GM18519 (cell line): ENCODE measurements at regions not wholly inside any gene's neighbourhood (a gene's known extent, or its start where the extent isn't known, plus 50 kb on each side); places are given as distances from the start of the nearest gene placed in this dataset.

ENCODE experiments used
- ATAC-seq: cut with Tn5 transposase; IDR thresholded peaks from one replicate; pipeline ENCODE4 v1.9.1; 2021; ENCODE audit warnings: mild to moderate bottlenecking, moderate library complexity; ENCODE audit not compliant: unreplicated experiment, low FRiP score

DNA sequence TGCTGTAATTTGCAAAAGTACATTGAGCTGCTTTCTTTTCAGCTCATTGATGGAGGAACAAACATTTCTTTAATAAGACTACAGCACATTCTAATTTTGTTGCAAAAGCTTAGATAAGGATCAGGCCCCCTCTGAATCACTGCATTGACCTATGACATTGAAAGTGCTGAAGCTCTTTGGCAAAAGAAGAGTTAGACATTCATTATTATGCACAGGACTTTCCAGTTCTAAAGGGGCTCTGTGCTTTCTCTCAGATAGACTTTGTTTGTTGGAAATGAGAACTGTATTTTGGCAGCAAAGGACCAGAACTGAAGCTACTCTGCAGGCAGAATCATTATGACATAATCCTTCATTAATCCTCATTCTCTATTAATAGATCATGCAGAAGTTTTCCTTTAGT, 252.9 kb upstream of the SOX2 start:
- ATAC-seq: no peak

DNA sequence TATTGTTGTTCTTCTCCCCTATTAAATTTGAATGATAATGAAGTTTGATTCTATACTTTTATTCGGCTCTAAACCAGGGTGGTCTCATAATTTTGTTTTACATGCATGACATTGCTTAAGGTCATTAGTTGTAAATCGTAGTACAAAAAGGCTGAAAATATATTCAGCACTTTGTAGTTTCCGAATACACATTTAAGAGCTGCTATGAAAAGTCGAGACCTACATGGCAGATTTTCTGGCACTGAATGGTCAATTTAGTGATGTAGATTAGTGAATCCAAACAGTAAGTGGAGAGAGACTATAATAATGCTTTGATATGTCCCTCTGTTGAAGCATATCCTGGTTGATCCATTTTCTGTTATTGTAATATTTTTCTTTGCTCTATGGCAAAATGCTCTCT, 254.0 kb upstream of the SOX2 start:
- ATAC-seq: no peak

DNA sequence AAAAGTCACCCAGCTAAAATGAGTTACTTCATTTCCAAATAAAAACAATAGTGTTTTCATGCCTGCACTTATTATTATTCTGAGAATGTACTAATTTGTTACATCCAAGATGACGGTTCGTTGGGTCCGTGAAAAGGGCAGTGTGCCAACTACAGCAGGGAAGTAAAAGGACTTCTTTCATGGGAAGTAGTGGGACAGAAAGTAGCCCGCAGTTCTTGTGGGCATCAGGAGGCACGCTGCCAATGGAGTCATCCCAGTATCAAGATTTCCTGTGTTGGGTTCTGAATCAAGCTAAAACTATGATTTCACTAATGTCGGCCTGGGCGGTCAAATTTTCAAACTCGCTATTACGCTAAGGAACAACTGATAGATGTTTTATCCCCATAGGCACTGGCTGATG, 254.5 kb upstream of the SOX2 start:
- ATAC-seq: no peak

DNA sequence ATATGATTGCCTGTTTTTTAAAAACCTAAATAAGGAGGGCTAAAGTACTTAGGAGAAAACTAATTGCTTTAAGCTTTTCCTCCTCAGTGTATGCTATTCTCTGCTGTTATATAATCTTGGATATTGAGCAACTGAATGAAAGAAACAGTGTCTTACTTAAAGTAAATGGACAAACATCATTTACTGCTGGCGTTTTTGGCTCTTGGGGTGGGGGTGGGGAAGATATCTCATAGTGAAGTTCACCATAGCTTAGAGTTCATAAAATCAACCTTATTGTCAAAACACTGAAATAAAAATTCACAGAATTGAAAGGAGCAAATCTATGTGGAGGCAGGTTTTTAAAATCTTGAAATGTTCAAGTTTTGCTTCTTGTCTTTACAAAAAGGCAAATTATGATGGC, 256.4 kb upstream of the SOX2 start:
- no peak for ATAC-seq

DNA sequence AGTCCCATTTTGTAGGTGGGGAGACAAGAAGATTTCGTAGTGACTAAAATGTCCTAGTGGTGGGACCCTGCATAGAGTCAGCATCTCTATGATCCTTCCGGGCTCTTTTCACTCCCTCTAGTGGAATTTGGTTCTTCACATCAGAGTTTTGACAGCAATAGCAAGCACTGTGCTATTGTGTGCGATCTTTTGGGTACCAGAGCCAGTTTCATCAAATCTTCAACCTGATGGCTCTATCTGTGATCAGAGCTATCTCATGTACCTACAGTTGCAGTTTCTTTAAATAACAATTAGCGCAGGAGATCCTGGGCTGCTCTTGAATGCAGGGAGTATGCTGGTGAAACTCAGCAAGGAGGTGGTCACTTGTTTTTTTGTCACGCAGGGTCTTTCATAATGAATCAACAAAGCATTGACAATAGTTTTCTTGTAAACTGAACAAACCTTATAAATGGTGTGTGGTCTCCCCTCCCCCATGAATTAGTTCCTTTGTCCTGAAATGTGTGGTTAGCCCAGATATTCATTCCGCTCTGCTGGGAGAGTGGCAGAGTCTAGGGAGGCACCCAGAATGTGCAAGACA, 257.2 kb upstream of the SOX2 start:
- no peak for ATAC-seq

DNA sequence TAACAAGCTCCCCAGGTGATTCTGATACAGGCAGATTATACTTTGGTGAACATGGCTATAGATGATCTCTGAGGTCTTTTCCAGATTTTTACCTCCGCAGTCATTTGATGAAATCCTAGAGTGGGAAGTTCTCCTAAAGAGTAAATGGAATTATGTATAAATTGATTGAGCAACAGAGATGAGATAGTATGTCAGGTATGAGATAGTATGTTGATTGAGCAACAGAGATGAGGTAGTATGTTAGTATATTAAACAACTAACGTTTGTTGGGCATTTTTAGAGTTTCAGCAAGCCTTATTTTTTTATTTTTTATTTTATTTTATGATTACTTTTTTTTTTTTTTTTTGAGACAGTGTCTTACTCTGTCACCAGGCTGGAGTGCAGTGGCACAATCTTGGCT, 265.0 kb upstream of the SOX2 start:
- ATAC-seq: no peak

DNA sequence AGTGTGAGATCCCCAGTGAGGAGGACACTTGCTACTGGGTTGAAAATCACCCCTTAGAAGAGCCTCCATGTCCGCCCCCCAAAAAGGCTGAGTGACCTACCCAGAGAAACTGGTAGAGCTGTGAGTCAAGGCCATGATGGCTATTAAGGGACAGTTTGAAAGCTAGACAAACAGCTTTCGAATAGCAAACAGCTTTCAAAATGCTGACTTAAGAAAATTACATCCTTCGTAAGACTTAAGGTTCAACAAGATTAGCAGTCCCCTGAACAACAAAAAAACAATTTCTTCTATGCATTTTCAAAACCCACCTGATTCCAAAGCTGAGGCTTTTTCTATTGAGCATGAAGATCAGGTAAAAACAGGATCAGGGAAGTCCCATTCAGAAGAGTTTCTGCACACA, 269.7 kb upstream of the SOX2 start:
- no peak for ATAC-seq

DNA sequence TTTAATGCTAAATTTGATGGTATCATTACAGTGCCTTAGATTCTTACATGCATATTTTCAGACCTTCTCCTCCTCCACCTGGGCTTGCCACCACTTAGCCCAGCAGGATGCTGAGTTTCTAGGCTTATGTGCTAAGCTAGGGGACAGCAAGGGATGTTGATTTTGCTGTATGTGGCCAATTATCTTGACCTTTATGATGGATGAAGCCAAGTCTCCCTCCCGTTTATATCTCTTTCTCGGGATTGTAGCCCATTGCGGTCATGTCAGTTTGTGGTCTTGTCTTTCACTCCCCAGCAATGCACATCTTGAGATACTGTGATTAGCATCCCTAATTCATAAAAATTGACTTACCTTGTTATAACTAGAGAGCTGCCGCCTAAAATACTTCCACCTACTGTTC, 278.7 kb upstream of the SOX2 start:
- ATAC-seq: no peak

DNA sequence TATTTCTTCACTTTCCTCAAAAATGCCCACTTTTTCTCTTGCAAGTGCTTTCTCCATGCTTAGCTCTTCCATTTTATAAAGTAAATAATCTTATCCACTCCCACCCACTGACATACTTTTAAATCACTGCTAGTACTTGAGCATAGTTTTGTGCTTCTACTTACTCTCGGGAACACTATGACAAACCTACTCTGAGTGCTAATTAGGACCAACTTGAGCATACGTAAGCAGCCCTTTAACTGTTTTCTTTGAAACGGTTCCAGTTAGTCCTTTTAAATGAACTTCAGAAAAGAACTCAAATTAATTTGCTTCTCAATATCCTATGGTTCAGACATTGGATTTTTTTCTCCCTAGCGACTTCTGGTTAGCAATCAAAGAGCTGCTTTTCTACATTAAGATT, 280.0 kb upstream of the SOX2 start:
- ATAC-seq: no peak

DNA sequence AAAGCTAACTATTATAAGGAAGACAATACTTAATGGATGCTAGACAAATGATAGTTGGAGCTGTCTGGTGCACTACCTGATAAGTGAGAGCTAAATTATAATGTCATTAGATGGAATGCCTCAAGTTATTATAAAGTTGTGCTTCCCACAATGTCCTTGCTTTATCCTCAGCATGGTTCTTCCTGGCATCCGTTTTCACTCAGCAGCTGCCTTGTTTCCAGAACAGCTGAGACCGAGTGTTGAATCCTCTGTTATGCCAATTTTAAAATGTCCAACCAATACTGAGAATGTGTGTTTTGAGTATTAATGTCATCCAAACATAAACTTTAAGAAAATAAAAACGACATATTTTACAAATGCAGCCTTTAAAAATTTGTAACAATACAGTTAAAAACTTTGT, 286.7 kb upstream of the SOX2 start:
- ATAC-seq: no peak

DNA sequence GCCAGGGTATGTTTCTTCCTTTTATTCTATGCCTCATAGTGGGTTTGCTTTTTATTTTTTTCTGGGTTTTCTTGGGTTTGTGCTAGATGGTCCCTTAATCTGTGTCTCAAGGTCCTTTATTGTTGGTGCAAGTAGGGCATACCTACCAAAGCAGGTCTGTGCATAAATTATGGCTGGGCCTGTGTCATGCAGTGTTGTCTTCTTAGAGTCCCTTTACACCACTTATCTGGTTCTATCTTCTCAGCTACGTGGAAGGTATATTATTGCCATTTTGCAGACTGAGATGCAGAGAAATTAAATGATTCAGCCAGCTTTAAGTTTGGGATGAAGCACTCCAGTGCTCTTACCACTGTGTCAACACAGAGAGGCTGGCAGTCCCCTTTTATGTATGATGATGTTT, 293.5 kb upstream of the SOX2 start:
- ATAC-seq: no peak

DNA sequence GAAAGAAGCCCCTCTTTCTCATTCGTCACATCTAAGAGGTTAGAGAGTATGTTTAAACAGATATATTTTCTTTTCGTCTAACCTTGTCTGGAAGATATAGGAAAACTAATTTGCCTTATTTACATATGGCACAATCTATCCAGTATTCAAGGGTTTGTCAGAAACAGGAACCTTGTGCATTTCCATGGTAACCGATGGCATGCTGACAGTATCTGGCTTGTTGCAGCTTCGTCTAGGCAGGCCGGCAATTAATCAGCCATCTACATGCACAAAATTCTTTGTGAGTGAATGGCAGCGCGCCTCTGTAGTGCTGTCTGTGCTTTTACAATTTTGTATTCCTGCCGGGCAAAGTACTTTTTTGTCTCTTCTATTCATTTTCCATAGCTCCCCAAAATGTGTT, 294.0 kb upstream of the SOX2 start:
- ATAC-seq: no peak

DNA sequence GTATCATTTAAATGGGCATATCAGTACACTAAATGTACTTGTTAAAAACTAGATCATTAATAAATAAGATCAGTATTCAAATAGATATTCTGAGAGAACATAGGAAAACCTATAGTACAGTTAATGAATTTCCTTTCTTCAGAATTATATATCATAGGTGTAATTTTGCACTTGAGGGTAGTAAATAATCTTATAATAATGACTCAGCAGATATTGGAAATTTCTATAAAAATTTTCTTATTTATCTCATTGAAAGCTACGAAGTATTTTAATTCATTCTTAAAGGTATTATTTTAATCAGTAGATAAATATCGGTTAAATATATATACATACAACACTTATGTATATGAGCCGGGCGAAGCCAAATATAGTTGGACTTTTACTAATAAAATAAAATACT, 300.9 kb upstream of the SOX2 start:
- no peak for ATAC-seq

DNA sequence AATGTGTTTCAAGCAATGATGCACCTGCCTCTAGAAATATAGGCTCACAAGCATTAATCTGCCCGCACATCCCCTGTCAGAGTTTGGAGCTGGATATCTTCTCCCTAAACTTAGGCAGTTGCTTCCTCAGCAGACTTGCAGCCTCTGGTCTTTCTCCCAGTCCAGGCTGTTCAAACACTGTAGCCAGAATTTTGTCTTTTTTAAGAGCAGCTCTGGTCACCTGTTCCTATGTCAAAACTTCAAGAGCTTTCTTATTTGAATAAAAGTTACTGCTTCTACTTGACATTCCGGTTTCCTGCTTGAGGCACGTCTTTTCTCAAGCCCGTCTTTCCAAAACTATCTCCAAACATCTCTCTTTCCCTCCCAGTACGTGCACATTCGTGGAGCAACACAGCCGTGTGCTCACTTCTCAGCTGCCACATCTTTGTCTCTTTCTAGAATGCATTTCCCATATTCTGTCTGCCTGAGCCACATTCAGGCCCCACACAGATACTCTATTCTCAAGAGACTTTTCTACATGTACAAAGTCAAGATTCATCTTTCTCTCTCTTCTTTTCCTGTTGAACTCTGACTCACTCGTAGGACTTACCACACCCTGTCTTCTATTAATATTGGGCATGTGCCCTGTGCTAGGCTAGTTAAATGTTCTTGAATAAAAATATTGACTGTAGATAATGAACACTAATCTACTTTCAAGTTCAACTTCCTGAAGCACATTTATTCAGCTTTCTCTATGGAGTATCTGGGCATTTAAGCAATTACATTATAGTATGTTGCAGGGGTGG, 307.7 kb upstream of the SOX2 start:
- ATAC-seq: no peak

DNA sequence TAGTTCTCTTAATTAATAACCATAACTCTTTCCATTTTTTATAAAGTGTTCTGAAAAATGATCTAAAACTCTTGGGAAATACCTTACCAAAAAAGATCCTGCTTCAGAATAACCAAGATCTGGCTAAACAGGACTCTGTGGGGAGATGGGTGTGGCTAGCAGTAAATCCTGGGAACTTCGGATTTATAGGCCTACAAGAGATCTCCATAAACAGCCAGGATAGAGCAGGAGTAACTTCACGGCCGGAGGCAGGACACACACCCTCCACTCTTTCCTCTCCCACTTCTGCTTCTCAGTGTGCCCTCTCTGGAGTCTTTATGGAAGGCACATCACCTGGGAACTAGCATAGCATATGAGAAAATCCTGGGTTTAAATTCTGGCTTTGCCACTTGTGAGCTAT, 309.4 kb upstream of the SOX2 start:
- ATAC-seq: no peak

DNA sequence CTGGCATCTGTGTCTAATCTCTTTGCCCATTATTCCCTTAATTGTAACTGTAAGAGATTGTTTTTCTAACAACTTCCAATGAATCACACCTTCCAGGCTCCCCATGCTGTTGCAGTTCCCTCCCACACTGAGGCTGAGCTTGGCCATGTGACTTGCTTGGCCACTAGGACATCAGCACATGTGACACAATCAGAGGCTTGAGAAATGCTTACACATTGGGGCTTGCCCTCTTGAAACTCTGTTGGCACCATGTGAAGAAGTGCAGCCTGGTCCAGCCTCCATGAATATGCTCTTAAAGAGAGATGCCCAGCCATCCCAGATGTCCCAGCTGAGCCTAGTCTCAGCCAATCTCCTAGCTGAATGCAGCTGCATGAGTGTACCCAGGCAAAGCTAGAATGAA, 326.8 kb upstream of the SOX2 start:
- no peak for ATAC-seq

DNA sequence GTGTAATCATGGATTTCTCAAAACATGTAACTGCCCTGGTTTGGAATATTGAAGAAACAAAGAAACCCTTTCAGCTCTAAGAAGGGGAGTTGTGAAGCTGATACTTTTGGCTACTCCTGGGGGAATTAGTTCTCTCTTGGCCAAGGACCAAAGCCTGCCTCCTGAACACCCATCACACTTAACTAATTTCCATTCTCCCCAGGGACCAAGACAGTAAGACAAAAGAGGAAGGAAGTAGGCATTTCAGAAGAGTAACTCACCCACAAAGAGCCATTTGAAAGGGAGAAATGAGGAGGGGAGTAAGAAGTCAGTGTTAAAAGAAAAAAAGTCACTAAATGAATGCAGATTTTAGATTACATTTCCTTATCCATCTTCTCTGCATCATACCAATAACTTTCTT, 328.0 kb upstream of the SOX2 start:
- no peak for ATAC-seq

DNA sequence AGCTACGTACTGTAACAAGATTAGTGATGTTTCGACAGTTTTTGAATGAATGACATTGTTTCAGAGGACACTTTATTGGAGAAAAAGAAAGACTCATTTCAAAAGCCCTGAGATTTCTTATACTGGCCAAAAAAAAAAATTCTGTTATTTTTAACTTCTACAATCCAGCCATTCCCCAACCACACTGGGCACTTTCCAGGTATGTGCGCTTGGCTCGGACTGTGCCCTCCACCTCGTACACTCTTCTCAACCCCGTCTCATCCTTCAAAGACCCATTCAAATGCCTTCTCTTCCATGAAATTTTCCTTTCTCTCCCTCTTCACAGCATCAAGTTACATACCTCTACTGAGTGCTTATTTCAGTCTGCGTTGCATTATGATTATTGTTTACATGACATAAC, 328.5 kb upstream of the SOX2 start:
- ATAC-seq: no peak

DNA sequence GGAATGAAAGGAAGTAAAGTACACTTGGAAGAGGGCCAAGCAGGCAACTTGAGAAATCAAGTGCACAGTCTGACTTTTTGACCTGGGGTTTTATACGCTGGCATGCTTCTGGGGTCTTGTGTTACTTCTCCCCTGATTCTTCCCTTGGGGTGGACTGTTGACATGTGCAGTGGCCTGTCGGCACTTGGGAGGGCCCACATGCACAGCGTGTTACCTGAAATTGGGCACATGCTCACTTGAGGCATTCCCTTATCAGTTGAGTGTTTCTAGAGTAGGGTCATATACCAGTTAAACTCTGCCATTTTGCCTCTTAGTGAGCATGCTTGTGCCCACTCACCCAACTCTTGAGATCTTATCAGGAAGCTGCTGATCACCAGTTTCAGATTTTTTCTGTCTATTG, 329.1 kb upstream of the SOX2 start:
- ATAC-seq: no peak

DNA sequence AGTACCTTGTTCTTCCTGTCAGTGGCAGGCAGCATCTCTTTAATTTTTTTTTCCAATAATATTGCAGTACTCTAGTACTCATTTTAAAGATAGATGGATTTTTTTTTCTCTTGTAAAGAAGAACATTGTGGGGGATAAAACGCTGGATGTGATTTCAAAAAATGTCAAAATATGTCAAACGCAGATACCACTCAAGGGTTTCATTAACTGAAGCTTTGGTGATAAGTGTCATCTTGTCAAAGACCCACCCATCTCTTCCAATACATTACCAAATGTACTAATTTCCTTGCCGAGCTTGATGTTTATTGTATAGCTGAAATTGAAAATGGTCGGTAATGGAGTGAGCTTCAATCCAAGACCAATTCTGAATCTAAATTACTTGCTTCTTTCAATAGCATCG, 332.4 kb upstream of the SOX2 start:
- ATAC-seq: no peak

DNA sequence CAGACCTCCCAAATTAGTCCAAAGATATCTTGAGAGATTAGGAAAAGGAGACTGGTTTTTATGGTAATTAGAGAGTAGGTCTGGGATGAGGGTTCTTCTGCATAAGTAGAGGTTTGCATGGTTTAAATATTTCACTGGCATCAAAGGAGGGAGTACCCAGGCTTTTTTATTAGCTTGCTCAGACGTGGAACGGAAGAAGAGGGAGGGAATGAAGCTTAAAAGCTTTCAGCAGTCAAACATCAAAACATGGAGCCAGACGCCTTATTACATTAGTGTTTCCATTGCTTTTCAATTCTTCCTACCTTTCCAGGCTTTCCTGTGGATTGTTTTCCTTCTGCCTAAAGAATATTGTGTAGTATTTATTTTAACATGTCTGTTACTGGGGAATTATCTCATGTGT, 342.1 kb upstream of the SOX2 start:
- no peak for ATAC-seq

DNA sequence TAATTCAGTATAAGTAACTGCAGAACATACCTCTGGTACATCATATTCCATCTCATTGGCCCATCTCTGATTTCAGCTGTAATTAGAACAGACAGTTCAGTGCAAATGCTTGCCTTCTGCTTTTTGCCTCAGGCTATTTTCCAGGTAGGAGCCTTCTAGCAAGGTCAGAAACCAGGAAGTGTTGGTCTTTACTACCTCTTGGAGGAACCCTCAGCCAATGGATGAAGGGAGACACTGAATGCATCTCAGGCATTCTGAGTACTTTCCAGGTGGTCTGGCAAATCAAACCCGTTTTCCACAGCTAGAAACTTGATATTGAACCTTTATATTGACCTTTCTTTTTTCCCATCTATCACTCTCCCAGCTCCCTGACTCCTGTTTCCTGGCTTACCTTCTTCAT, 348.5 kb upstream of the SOX2 start:
- ATAC-seq: no peak

DNA sequence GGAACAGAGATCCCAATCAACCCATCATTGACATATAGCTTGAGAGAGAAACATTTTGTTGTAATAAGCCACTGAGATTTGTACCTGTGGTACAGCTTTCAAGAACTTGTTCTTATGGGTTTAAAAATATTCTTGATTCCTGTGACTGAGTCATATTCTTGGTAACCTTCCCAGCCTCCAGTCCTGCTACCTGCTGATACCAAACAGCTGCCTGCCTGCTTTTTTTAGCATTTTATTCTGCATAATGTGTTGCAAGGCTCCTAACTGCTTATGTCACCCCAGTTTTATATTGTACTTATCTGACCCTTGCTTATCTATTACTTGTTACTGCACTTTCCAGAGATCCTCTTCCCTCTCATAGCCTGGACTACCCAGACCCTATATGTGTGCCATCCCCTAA, 349.3 kb upstream of the SOX2 start:
- ATAC-seq: no peak
